ENCODE measurements at regions not wholly inside any gene's neighbourhood (a gene's known extent, or its start where the extent isn't known, plus 50 kb on each side); places are given as distances from the start of the nearest gene placed in this dataset.

- intact Hi-C loops (cut with micrococcal nuclease; ENCODE audit: unreplicated experiment), result no loop called here
- no TSS peak for BruUV-seq (replicated peaks)
- Histone ChIP-seq H3K9ac (ENCODE audit: insufficient read depth, low read depth, low read length) (no peak overlapping the region), H3K4me3 (replicated peaks in 1 of 3; ENCODE audit: insufficient read depth in 1 of 3, low read depth in 2 of 3, low read length in 3 of 3) (no peak overlapping the region), H2AFZ (ENCODE audit: low read length) (no peak overlapping the region), H3K79me2 (ENCODE audit: insufficient read depth, low read length) (no peaks in the 10 kb centered on the region), H3K4me2 (ENCODE audit: low read depth, low read length) (no peak overlapping the region), H4K20me1 (ENCODE audit: insufficient read depth, low read length) (no peaks in the 10 kb centered on the region), H3K27me3 (ENCODE audit: control insufficient read depth in 1 of 2, insufficient read depth in 2 of 2, low read length in 2 of 2) (no peaks in the 10 kb centered on the region), H3K36me3 (replicated peaks in 1 of 2; ENCODE audit: control insufficient read depth in 1 of 2, insufficient read depth in 2 of 2, low read length in 2 of 2) (no peaks in the 10 kb centered on the region), H3K27ac (ENCODE audit: extremely low read length, insufficient read depth, low read length) (no peak overlapping the region), H3K4me1 (ENCODE audit: insufficient read depth, low read length) (no peaks in the 10 kb centered on the region), H3K9me3 (ENCODE audit: low read length) (no peaks in the 10 kb centered on the region; the same call in 1 of the 2 replicates)
- in situ Hi-C loops (cut with HindIII; ENCODE audit: extremely low pct_ligation_motif_present, low pct_unique_long_range_greater_than_20kb), result no loop called here
- ATAC-seq (no peak), FAIRE-seq (no peak), DNase-seq (ENCODE audit: low spot score) (no peak)
- POLR2A ChIA-PET, result no interaction called here
- WGBS (ENCODE audit: low lambda C conversion rate), result 3% methylated on average over 1 of the region's 1 CpG
- no peak for TF ChIP-seq ZBTB26 (CRISPR knock-in tag; IDR thresholded peaks at IDR 0.05; ENCODE audit: borderline replicate concordance)
- TF ChIP-seq ZBTB39 (CRISPR knock-in tag; IDR thresholded peaks at IDR 0.05), result no peak
- TF ChIP-seq ZKSCAN8 (CRISPR knock-in tag; IDR thresholded peaks at IDR 0.05; ENCODE audit: borderline replicate concordance), result no peak
- no peak for TF ChIP-seq ZFP36L1 (CRISPR knock-in tag; IDR thresholded peaks at IDR 0.05)
- TF ChIP-seq MAFF (IDR thresholded peaks at IDR 0.05; ENCODE audit: low read depth, low read length), result peak; percentile 56; the same call in 1 of the 2 replicates
- TF ChIP-seq ZNF800 (CRISPR knock-in tag; IDR thresholded peaks at IDR 0.05), result no peak
- TF ChIP-seq MAFK (conservative IDR thresholded peaks at IDR 0.05 in 1 of 2, IDR thresholded peaks at IDR 0.05 in 1 of 2; ENCODE audit: low read length in 2 of 2), result peak; percentile 38 to 81; a peak in 3 of 4 replicates
- no peak for TF ChIP-seq FOXK2 (IDR thresholded peaks at IDR 0.05)
- CTCF ChIA-PET (ENCODE audit: low intra/inter-chr PET ratio, low total read pairs), result no interaction called here
Measured at GRCh38 chr3:26074080-26074479, 284.2 kb downstream of the OXSM start.

Measured in HepG2 (cell line).